HFFc6 (cell line): ENCODE measurements at regions not wholly inside any gene's neighbourhood (a gene's known extent, or its start where the extent isn't known, plus 50 kb on each side); places are given as distances from the start of the nearest gene placed in this dataset.

Experiments
- DNase-seq: peaks from one replicate; pipeline ENCODE4 v3.0.0-alpha.2; 2018
- H3K27ac Mint-ChIP-seq: 2 replicates; pipeline ENCODE4 v1.8.0; 2020; ENCODE audit warnings: mild to moderate bottlenecking, mixed read lengths
- H3K27me3 Mint-ChIP-seq: 2 replicates; pipeline ENCODE4 v1.8.0; 2021; ENCODE audit warnings: mild to moderate bottlenecking, moderate library complexity, mixed read lengths; ENCODE audit not compliant: insufficient read depth
- H3K36me3 Mint-ChIP-seq: 2 replicates; pipeline ENCODE4 v1.8.0; 2021; ENCODE audit warnings: low read depth, mixed read lengths
- H3K4me1 Mint-ChIP-seq: 2 replicates; pipeline ENCODE4 v1.8.0; 2020; ENCODE audit warnings: low read depth, mixed read lengths
- H3K4me3 Mint-ChIP-seq: 2 replicates; pipeline ENCODE4 v1.8.0; 2020; ENCODE audit warnings: mild to moderate bottlenecking, moderate library complexity, mixed read lengths
- H3K9me3 Mint-ChIP-seq: 2 replicates; pipeline ENCODE4 v1.8.0; 2020; ENCODE audit warnings: mild to moderate bottlenecking, mixed read lengths
- TF ChIP-seq, protein P1 (sequence below): fragments of 200-600 bp; sonication (generic); IDR thresholded peaks from 2 replicates; pipeline ENCODE4 v1.5.0; 2021; ENCODE audit warnings: antibody characterized with exemption, mild to moderate bottlenecking

DNA sequence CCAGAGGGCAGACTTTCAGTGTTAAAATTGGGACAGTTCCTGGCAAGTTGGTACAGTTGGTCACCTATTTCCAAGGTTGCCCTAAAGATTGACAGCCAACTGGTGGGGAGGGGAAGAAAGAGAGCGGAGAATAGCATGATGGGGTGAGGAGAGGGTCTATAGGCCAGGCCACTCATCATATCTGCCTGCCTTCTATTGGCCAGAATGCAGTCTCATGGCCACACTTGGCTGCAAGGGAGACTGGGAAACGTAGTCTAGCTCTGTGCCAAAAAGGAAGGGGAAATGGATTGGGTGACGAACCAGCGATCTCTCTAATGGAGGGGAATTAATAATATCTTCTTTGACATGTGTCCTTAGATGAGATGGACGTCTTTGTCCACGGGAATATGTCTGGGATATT, 197.4 kb upstream of the ATP6AP2 start:
- no peak for DNase-seq
- Mint-ChIP-seq H3K4me3 (no peak overlapping the region), H3K4me1 (no peaks in the 10 kb centered on the region), H3K27ac (no peak overlapping the region), H3K36me3 (no peaks in the 10 kb centered on the region; the same call in 1 of the 2 replicates), H3K9me3 (no peaks in the 10 kb centered on the region), H3K27me3 (peaks cover 16% of the 10 kb centered on the region)
- TF ChIP-seq, protein P1, sequence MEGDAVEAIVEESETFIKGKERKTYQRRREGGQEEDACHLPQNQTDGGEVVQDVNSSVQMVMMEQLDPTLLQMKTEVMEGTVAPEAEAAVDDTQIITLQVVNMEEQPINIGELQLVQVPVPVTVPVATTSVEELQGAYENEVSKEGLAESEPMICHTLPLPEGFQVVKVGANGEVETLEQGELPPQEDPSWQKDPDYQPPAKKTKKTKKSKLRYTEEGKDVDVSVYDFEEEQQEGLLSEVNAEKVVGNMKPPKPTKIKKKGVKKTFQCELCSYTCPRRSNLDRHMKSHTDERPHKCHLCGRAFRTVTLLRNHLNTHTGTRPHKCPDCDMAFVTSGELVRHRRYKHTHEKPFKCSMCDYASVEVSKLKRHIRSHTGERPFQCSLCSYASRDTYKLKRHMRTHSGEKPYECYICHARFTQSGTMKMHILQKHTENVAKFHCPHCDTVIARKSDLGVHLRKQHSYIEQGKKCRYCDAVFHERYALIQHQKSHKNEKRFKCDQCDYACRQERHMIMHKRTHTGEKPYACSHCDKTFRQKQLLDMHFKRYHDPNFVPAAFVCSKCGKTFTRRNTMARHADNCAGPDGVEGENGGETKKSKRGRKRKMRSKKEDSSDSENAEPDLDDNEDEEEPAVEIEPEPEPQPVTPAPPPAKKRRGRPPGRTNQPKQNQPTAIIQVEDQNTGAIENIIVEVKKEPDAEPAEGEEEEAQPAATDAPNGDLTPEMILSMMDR, result no peak

DNA sequence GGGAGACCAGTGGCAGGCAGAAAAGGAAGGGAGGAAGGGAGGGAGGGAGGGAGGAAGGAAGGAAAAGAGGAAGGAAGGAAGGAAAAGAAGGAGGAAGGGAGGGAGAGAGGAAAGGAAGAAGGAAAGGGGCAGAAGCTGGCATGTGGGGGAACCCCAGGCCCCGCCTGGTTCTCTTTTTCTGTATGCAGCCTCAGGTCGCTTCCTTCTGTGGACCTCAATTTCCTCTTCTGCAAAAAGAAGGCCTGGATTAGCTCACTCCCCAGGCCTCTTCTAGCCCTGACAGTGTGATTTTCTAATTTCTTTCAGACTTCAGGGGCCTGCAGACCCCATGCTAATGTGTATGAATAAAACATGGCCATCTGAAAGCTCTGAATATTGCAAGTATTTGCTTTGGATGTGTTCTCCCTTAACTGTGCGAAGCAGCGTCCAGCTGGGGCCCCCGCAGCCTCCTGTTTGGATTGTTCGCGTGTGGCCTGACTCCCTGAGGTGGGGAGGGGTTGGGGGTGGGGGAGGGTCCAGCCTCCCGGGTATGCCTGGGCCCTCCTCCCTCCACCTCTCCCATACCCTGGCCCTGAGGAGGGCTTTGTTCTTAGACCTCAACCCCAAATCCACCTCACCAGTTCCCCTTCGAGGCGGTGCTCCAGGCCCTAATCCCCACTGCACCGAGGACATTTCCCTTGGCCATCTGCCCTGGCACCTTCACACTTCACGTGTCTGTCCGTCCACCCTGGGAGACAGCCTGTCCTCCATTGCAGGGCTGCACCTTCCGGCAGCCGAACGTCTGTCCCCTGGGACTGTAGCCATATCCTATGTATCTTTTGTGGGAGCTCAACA, 199.9 kb upstream of the ATP6AP2 start:
- no peak overlapping the region for H3K27ac Mint-ChIP-seq
- DNase-seq, result no peak

DNA sequence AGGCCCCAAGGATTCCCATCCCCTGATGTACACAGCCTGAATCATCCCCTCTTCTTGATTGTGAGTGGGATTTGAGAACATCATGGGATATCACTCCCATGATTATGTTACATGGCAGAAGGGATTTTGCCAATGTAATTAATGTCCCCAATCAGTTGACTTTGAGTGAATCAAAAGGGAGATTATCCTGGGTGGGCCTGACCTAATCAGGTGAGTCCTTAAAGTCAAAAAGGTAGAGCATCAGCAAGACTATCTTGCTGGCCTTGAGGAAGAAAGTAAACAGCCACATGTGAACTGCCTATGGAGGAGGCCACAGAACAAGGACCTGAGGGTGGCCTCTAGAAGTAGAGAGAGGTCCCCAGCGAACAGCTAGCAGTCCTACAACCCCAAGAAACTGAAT, 203.1 kb upstream of the ATP6AP2 start:
- Mint-ChIP-seq H3K36me3 (no peaks in the 10 kb centered on the region; the same call in 1 of the 2 replicates), H3K9me3 (no peaks in the 10 kb centered on the region), H3K4me3 (no peak overlapping the region), H3K4me1 (no peaks in the 10 kb centered on the region), H3K27ac (no peak overlapping the region), H3K27me3 (peaks cover 16% of the 10 kb centered on the region)
- TF ChIP-seq, protein P1, result no peak
- no peak for DNase-seq

More for the DNA sequence above, 199.9 kb upstream of the ATP6AP2 start:
- Mint-ChIP-seq H3K27me3 (peaks cover 16% of the 10 kb centered on the region), H3K9me3 (no peaks in the 10 kb centered on the region), H3K36me3 (no peaks in the 10 kb centered on the region; the same call in 1 of the 2 replicates), H3K4me1 (no peaks in the 10 kb centered on the region), H3K4me3 (no peak overlapping the region)
- TF ChIP-seq, protein P1, result no peak

DNA sequence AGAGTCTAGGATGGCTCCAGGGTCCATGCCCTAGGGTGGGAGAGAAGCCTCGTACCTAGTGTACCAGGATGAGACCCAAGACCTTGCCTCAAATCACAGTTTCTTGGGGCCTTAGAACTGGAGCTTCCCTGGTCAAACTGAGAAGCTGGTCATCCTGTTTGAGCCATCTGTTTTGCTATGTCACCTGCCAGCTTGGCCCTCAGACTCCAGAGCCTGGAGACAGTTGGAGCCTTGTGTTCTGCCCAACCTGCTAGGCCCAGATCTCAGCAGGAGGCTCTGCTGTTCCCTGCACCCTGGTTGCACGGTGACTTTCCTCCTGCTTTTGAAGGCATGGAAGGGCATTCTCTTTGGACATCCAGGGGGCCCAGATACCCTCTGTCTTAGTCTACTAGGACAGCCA, 206.3 kb upstream of the ATP6AP2 start:
- H3K4me3 Mint-ChIP-seq, result no peak overlapping the region
- TF ChIP-seq, protein P1, result no peak
- H3K9me3 Mint-ChIP-seq, result no peaks in the 10 kb centered on the region
- no peaks in the 10 kb centered on the region for H3K4me1 Mint-ChIP-seq
- peaks cover 14% of the 10 kb centered on the region for H3K27me3 Mint-ChIP-seq
- no peak overlapping the region for H3K27ac Mint-ChIP-seq
- no peak for DNase-seq
- no peaks in the 10 kb centered on the region; the same call in 1 of the 2 replicates for H3K36me3 Mint-ChIP-seq

DNA sequence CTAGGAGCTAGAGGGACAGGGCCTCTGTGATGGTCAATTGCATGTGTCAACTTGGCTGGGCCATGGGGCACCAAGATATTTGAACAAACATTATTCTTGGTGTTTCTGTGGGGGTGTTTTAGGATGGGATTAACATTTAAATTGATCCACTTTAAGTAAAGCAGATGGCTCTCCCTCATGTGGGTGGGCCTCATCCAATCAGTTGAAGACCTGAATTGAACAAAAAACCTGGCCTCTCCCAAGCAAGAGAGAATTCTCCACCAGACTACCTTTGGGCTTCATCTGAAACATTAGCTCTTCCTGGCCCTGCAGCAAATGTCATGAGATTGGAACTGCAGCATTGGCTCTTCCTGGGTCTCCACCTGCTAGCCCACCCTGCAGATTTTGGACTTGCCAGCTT, 207.1 kb upstream of the ATP6AP2 start:
- DNase-seq, result no peak
- Mint-ChIP-seq H3K4me1 (no peaks in the 10 kb centered on the region), H3K27ac (no peak overlapping the region), H3K36me3 (no peaks in the 10 kb centered on the region; the same call in 1 of the 2 replicates), H3K9me3 (no peaks in the 10 kb centered on the region), H3K4me3 (no peak overlapping the region), H3K27me3 (peaks cover 8% of the 10 kb centered on the region)
- TF ChIP-seq, protein P1, result no peak
